ENCODE measurements at regions not wholly inside any gene's neighbourhood (a gene's known extent, or its start where the extent isn't known, plus 50 kb on each side); places are given as distances from the start of the nearest gene placed in this dataset.

DNA sequence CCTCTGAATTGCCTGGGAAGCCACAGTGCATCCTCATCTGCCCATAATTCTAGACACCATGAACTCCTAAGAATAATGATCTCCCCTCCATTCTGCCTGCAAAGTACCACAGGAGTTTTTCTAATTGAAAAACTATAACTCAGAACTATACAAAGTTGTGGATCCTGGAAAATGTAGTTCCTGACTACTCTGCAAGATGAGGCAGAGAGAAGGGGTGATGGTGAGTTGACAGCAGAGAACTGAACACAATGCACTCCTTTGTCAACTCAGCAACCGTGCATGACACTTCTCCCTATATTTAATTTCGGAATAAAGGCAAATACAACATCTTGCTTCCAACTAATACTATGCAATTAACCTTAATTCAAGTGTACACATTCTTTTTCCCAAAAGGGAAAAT, 471.1 kb upstream of the FAM98A start:
- no TSS peak for BruUV-seq (replicated peaks)
- TF ChIP-seq, protein P1, sequence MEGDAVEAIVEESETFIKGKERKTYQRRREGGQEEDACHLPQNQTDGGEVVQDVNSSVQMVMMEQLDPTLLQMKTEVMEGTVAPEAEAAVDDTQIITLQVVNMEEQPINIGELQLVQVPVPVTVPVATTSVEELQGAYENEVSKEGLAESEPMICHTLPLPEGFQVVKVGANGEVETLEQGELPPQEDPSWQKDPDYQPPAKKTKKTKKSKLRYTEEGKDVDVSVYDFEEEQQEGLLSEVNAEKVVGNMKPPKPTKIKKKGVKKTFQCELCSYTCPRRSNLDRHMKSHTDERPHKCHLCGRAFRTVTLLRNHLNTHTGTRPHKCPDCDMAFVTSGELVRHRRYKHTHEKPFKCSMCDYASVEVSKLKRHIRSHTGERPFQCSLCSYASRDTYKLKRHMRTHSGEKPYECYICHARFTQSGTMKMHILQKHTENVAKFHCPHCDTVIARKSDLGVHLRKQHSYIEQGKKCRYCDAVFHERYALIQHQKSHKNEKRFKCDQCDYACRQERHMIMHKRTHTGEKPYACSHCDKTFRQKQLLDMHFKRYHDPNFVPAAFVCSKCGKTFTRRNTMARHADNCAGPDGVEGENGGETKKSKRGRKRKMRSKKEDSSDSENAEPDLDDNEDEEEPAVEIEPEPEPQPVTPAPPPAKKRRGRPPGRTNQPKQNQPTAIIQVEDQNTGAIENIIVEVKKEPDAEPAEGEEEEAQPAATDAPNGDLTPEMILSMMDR (IDR thresholded peaks at IDR 0.05; ENCODE audit: insufficient read depth in 1 of 2, low read depth in 1 of 2, low read length in 1 of 2, severe bottlenecking in 1 of 2, unreplicated experiment in 1 of 2), result no peak
- Histone ChIP-seq H3K9me3 (no peaks in the 10 kb centered on the region), H3K27me3 (replicated peaks; ENCODE audit: control insufficient read depth, insufficient read depth, low read length) (no peaks in the 10 kb centered on the region), H3K36me3 (ENCODE audit: control insufficient read depth, insufficient read depth, low read length) (no peaks in the 10 kb centered on the region), H3K4me1 (no peaks in the 10 kb centered on the region), H3K4me3 (ENCODE audit: low read depth, low read length) (no peak overlapping the region)
- Mint-ChIP-seq H3K36me3 (ENCODE audit: insufficient read depth, unreplicated experiment) (no peaks in the 10 kb centered on the region), H3K4me1 (ENCODE audit: low read depth, unreplicated experiment) (no peaks in the 10 kb centered on the region), H3K27ac (ENCODE audit: unreplicated experiment) (no peak overlapping the region), H3K9me3 (ENCODE audit: unreplicated experiment) (no peaks in the 10 kb centered on the region), H3K27me3 (ENCODE audit: insufficient read depth, unreplicated experiment) (peaks cover 3% of the 10 kb centered on the region), H3K4me3 (ENCODE audit: unreplicated experiment) (no peak overlapping the region)
- DNase-seq, result no peak
- ChIA-PET POLR2A (no interaction called here), CTCF (no interaction called here)
- intact Hi-C loops (cut with micrococcal nuclease; ENCODE audit: unreplicated experiment), result no loop called here

- no peaks in the 10 kb centered on the region for H3K36me3 Mint-ChIP-seq (ENCODE audit: insufficient read depth, unreplicated experiment)
- ChIA-PET POLR2A (no interaction called here), CTCF (no interaction called here)
- H3K27me3 Mint-ChIP-seq (ENCODE audit: insufficient read depth, unreplicated experiment), result peaks cover 3% of the 10 kb centered on the region
- no peaks in the 10 kb centered on the region for H3K4me1 ChIP-seq
- no peaks in the 10 kb centered on the region for H3K4me1 Mint-ChIP-seq (ENCODE audit: low read depth, unreplicated experiment)
- DNase-seq, result no peak
- BruUV-seq (replicated peaks), result no TSS peak
- no peaks in the 10 kb centered on the region for H3K36me3 ChIP-seq (ENCODE audit: control insufficient read depth, insufficient read depth, low read length)
- no peaks in the 10 kb centered on the region for H3K27me3 ChIP-seq (replicated peaks; ENCODE audit: control insufficient read depth, insufficient read depth, low read length)
- H3K4me3 ChIP-seq (ENCODE audit: low read depth, low read length), result no peak overlapping the region
- intact Hi-C loops (cut with micrococcal nuclease; ENCODE audit: unreplicated experiment), result no loop called here
- H3K4me3 Mint-ChIP-seq (ENCODE audit: unreplicated experiment), result no peak overlapping the region
- no peaks in the 10 kb centered on the region for H3K9me3 ChIP-seq
- H3K9me3 Mint-ChIP-seq (ENCODE audit: unreplicated experiment), result no peaks in the 10 kb centered on the region
- H3K27ac Mint-ChIP-seq (ENCODE audit: unreplicated experiment), result no peak overlapping the region
- TF ChIP-seq, protein P1 (IDR thresholded peaks at IDR 0.05; ENCODE audit: insufficient read depth in 1 of 2, low read depth in 1 of 2, low read length in 1 of 2, severe bottlenecking in 1 of 2, unreplicated experiment in 1 of 2), result no peak
Measured at GRCh38 chr2:34069604-34070003, 470.5 kb upstream of the FAM98A start.

DNA sequence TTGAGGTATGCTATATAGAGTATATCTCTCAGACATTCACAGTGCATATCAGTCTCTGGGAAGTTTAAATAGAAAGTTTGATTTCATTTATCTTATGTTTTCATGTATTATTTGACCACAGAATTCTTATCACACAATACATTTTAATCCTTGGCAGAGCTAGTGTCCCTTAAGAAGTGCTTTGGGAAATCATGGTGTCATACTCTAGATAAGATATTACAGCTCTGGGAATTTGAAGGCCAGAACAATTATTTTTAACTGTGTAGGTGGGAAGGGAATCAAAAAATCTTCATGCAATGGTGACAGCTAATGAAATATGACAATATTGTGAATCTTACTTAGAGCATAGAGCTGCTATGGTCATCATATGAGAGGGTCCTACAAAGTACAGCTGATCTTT, 451.3 kb upstream of the FAM98A start:
- no peak overlapping the region for H3K27ac Mint-ChIP-seq (ENCODE audit: unreplicated experiment)
- H3K27me3 Mint-ChIP-seq (ENCODE audit: insufficient read depth, unreplicated experiment), result no peaks in the 10 kb centered on the region
- H3K36me3 ChIP-seq (ENCODE audit: control insufficient read depth, insufficient read depth, low read length), result no peaks in the 10 kb centered on the region
- H3K9me3 Mint-ChIP-seq (ENCODE audit: unreplicated experiment), result no peaks in the 10 kb centered on the region
- H3K4me1 Mint-ChIP-seq (ENCODE audit: low read depth, unreplicated experiment), result no peaks in the 10 kb centered on the region
- H3K9me3 ChIP-seq, result no peaks in the 10 kb centered on the region
- BruUV-seq (replicated peaks), result no TSS peak
- ChIA-PET CTCF (no interaction called here), POLR2A (no interaction called here)
- DNase-seq, result no peak
- H3K27me3 ChIP-seq (replicated peaks; ENCODE audit: control insufficient read depth, insufficient read depth, low read length), result no peaks in the 10 kb centered on the region
- TF ChIP-seq, protein P1 (IDR thresholded peaks at IDR 0.05; ENCODE audit: insufficient read depth in 1 of 2, low read depth in 1 of 2, low read length in 1 of 2, severe bottlenecking in 1 of 2, unreplicated experiment in 1 of 2), result no peak
- H3K4me3 ChIP-seq (ENCODE audit: low read depth, low read length), result no peak overlapping the region
- H3K4me1 ChIP-seq, result no peaks in the 10 kb centered on the region
- no peak overlapping the region for H3K4me3 Mint-ChIP-seq (ENCODE audit: unreplicated experiment)
- no peaks in the 10 kb centered on the region for H3K36me3 Mint-ChIP-seq (ENCODE audit: insufficient read depth, unreplicated experiment)
- intact Hi-C loops (cut with micrococcal nuclease; ENCODE audit: unreplicated experiment), result no loop called here

All from Caco-2 (cell line).